CD8-positive, alpha-beta memory T cell (primary cell): ENCODE measurements at regions not wholly inside any gene's neighbourhood (a gene's known extent, or its start where the extent isn't known, plus 50 kb on each side); places are given as distances from the start of the nearest gene placed in this dataset.
A peak's percentile ranks its signal among the peaks of the same experiment; 100 is the strongest.
"Not testable (repeated sequence)": the region's sequence is repeated elsewhere in the genome, so short reads cannot be mapped to it uniquely, and the experiment has no call there.

Experiments
- CTCF ChIA-PET: fragments of 350-600 bp; sonication (Branson Sonifier 250); formaldehyde crosslinking; loops from one replicate; lab custom pipeline; 2021; ENCODE audit warnings: antibody characterized with exemption; lab: Charles Lee
- POLR2A ChIA-PET: fragments of 350-600 bp; sonication (Branson Sonifier 250); formaldehyde crosslinking; loops from one replicate; lab custom pipeline; 2021; ENCODE audit warnings: antibody characterized with exemption; lab: Charles Lee
- DNase-seq, 5 donors: peaks; one replicate each; pipeline versions ENCODE4 v3.0.0 to v3.0.0-alpha.2; 2020 to 2022; ENCODE audit warnings: mixed read lengths in 1 of 5
- H3K27ac ChIP-seq: one replicate; pipeline ENCODE4 v1.7.0; 2013; ENCODE audit warnings: low read depth, mild to moderate bottlenecking, low read length, moderate library complexity
- H3K27me3 ChIP-seq: 2 replicates; pipeline ENCODE4 v1.7.0; 2013; ENCODE audit warnings: low read length, mild to moderate bottlenecking; ENCODE audit not compliant: insufficient read depth, poor library complexity, severe bottlenecking
- H3K36me3 ChIP-seq: 2 replicates; pipeline ENCODE4 v1.7.0; 2013; ENCODE audit warnings: mild to moderate bottlenecking, low read length, moderate library complexity; ENCODE audit not compliant: insufficient read depth
- H3K4me1 ChIP-seq: 2 replicates; pipeline ENCODE4 v1.7.0; 2013; ENCODE audit warnings: mild to moderate bottlenecking, low read length, moderate library complexity; ENCODE audit not compliant: insufficient read depth
- H3K4me3 ChIP-seq: 2 replicates; pipeline ENCODE4 v1.7.0; 2013; ENCODE audit warnings: mild to moderate bottlenecking, low read length
- H3K9me3 ChIP-seq: 2 replicates; pipeline ENCODE4 v1.7.0; 2013; ENCODE audit warnings: mild to moderate bottlenecking, low read length
- H3K27ac Mint-ChIP-seq, 8 donors: one replicate each; pipeline ENCODE4 v1.8.0; 2020 to 2021; ENCODE audit warnings: mixed read lengths in 8 of 8, mild to moderate bottlenecking in 6 of 8, inconsistent platforms in 3 of 8, moderate library complexity in 3 of 8
- H3K27me3 Mint-ChIP-seq, 2 donors: one replicate each; pipeline ENCODE4 v1.8.0; 2020 to 2021; ENCODE audit warnings: mixed read lengths in 2 of 2, mild to moderate bottlenecking in 1 of 2, moderate library complexity in 1 of 2
- H3K36me3 Mint-ChIP-seq, 3 donors: one replicate each; pipeline ENCODE4 v1.8.0; 2020 to 2021; ENCODE audit warnings: mixed read lengths in 3 of 3, inconsistent platforms in 1 of 3, mild to moderate bottlenecking in 1 of 3
- H3K4me1 Mint-ChIP-seq, 3 donors: one replicate each; pipeline ENCODE4 v1.8.0; 2020 to 2021; ENCODE audit warnings: mixed read lengths in 3 of 3, inconsistent platforms in 1 of 3, mild to moderate bottlenecking in 1 of 3
- H3K4me3 Mint-ChIP-seq, 7 donors: one replicate each; pipeline ENCODE4 v1.8.0; 2020 to 2021; ENCODE audit warnings: mixed read lengths in 7 of 7, mild to moderate bottlenecking in 6 of 7, moderate library complexity in 4 of 7, inconsistent platforms in 2 of 7
- H3K9me3 Mint-ChIP-seq, 5 donors: one replicate each; pipeline ENCODE4 v1.8.0; 2020 to 2022; ENCODE audit warnings: mixed read lengths in 5 of 5, mild to moderate bottlenecking in 3 of 5, moderate library complexity in 2 of 5, inconsistent platforms in 1 of 5

DNA sequence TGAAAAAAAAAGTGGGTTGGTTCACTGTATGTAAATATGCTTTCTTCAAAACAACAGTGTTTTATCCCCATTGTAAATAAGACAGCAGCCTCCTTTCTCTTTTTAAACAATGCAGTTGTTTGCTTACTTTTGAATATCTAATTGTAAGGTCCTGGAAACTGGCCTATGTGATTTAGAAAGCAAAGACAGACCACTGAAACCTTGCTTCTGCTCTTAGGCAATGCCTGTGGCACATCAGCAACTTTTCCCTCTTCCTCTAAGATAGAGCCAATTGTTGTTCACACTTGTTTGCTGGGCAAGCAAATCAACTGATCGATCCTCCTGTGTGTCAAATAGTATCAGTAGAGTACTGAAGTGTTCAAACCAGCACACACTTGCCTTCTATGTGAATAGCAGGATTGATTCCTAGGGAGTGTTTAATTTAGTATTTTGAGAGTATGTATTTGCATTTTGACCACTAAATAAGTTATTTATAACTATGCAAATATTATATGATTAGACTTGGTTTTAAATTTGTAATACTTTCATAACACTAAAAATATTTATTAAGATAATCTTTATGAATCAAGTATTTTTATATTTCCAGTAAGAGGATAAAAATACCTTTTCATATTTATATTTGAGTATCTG is 55.4 kb upstream of the GRPR start:
- Histone ChIP-seq H3K36me3 (no peaks in the 10 kb centered on the region), H3K9me3 (no peaks in the 10 kb centered on the region), H3K27ac (no peak overlapping the region), H3K27me3 (no peaks in the 10 kb centered on the region), H3K4me3 (no peak overlapping the region), H3K4me1 (no peaks in the 10 kb centered on the region)
- ChIA-PET POLR2A (no interaction called here), CTCF (no interaction called here)
- H3K27ac Mint-ChIP-seq, result no peak overlapping the region
- H3K27me3 Mint-ChIP-seq, result peaks cover 2 to 5% of the 10 kb centered on the region in 2 donors
- no peak overlapping the region for H3K4me3 Mint-ChIP-seq
- H3K9me3 Mint-ChIP-seq, result peaks cover 0 to 2% (median 0%) of the 10 kb centered on the region in 5 donors
- H3K4me1 Mint-ChIP-seq, result no peaks in the 10 kb centered on the region
- no peaks in the 10 kb centered on the region for H3K36me3 Mint-ChIP-seq
- no peak for DNase-seq

GRCh38 chrX:16063921-16064320 is 59.4 kb upstream of the GRPR start:
- no peak overlapping the region for H3K4me3 Mint-ChIP-seq
- no peak overlapping the region for H3K27ac Mint-ChIP-seq
- H3K9me3 Mint-ChIP-seq, result no peaks in the 10 kb centered on the region
- POLR2A ChIA-PET, result no interaction called here
- Histone ChIP-seq H3K27ac (no peak overlapping the region), H3K4me1 (no peaks in the 10 kb centered on the region), H3K36me3 (no peaks in the 10 kb centered on the region), H3K4me3 (no peak overlapping the region), H3K9me3 (no peaks in the 10 kb centered on the region), H3K27me3 (no peaks in the 10 kb centered on the region)
- H3K36me3 Mint-ChIP-seq, result no peaks in the 10 kb centered on the region
- no peaks in the 10 kb centered on the region for H3K4me1 Mint-ChIP-seq
- CTCF ChIA-PET, result no interaction called here
- H3K27me3 Mint-ChIP-seq, result peaks cover 4 to 10% of the 10 kb centered on the region in 2 donors
- DNase-seq, result no peak

- POLR2A ChIA-PET, result no interaction called here
- H3K27me3 Mint-ChIP-seq, result peaks cover 9 to 12% of the 10 kb centered on the region in 2 donors
- no peaks in the 10 kb centered on the region for H3K9me3 Mint-ChIP-seq
- no peaks in the 10 kb centered on the region for H3K36me3 Mint-ChIP-seq
- CTCF ChIA-PET, result no interaction called here
- Histone ChIP-seq H3K27ac (no peak overlapping the region), H3K9me3 (no peaks in the 10 kb centered on the region), H3K36me3 (no peaks in the 10 kb centered on the region), H3K27me3 (no peaks in the 10 kb centered on the region), H3K4me3 (no peak overlapping the region), H3K4me1 (no peaks in the 10 kb centered on the region)
- no peak overlapping the region for H3K27ac Mint-ChIP-seq
- no peak for DNase-seq
- no peaks in the 10 kb centered on the region for H3K4me1 Mint-ChIP-seq
- no peak overlapping the region for H3K4me3 Mint-ChIP-seq
Observed at GRCh38 chrX:16063141-16063540, 60.2 kb upstream of the GRPR start.

- H3K9me3 ChIP-seq, result no peaks in the 10 kb centered on the region
- Mint-ChIP-seq H3K36me3 (no peaks in the 10 kb centered on the region), H3K4me1 (no peaks in the 10 kb centered on the region), H3K9me3 (no peaks in the 10 kb centered on the region), H3K4me3 (no peak overlapping the region), H3K27ac (no peak overlapping the region), H3K27me3 (peaks cover 9 to 12% of the 10 kb centered on the region in 2 donors)
- H3K4me3 ChIP-seq, result no peak overlapping the region
- CTCF ChIA-PET, result no interaction called here
- no peaks in the 10 kb centered on the region for H3K4me1 ChIP-seq
- no peaks in the 10 kb centered on the region for H3K27me3 ChIP-seq
- no peak overlapping the region for H3K27ac ChIP-seq
- POLR2A ChIA-PET, result no interaction called here
- DNase-seq, result no peak
- no peaks in the 10 kb centered on the region for H3K36me3 ChIP-seq
Observed at GRCh38 chrX:16061296-16061695, 62.1 kb upstream of the GRPR start.

GRCh38 chrX:16060252-16060651 is 63.1 kb upstream of the GRPR start:
- Mint-ChIP-seq H3K27ac (no peak overlapping the region), H3K4me3 (no peak overlapping the region), H3K4me1 (no peaks in the 10 kb centered on the region), H3K9me3 (no peaks in the 10 kb centered on the region), H3K27me3 (peaks cover 9 to 10% of the 10 kb centered on the region in 2 donors), H3K36me3 (no peaks in the 10 kb centered on the region)
- H3K36me3 ChIP-seq, result no peaks in the 10 kb centered on the region
- H3K4me3 ChIP-seq, result no peak overlapping the region
- no peak for DNase-seq
- no peaks in the 10 kb centered on the region for H3K9me3 ChIP-seq
- no peaks in the 10 kb centered on the region for H3K4me1 ChIP-seq
- ChIA-PET CTCF (no interaction called here), POLR2A (no interaction called here)
- H3K27ac ChIP-seq, result no peak overlapping the region
- H3K27me3 ChIP-seq, result no peaks in the 10 kb centered on the region

DNA sequence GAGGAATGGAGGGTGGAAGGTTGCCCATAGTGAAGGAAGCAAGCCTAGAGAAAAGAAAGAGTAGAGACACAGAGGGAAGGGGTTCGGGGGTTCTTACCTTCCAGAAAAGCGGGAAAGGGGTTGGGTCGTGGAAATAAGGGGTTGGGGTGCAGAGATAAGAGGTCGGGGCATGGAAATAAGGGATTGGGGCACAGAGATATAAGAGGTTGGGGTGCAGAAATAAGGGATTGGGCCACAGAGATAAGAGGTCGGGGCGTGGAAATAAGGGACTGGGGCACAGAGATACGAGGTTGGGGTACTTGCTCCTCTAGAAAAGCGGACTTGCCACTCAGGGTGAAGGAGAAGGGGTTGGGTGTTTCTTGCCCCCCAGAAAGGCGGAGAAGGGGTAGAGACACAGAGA is 74.2 kb upstream of the GRPR start:
- CTCF ChIA-PET, POLR2A ChIA-PET, H3K9me3 Mint-ChIP-seq, H3K27me3 ChIP-seq, H3K9me3 ChIP-seq, H3K36me3 ChIP-seq, H3K4me3 ChIP-seq, H3K4me1 Mint-ChIP-seq, H3K4me3 Mint-ChIP-seq, H3K27ac ChIP-seq, H3K27me3 Mint-ChIP-seq, H3K36me3 Mint-ChIP-seq, H3K4me1 ChIP-seq, DNase-seq: not testable (repeated sequence)
- H3K27ac Mint-ChIP-seq, result peak overlapping the region in 1 of 8 donors; percentile 11

- DNase-seq, result no peak
- no peaks in the 10 kb centered on the region for H3K9me3 ChIP-seq
- H3K27ac Mint-ChIP-seq, result no peak overlapping the region
- no peak overlapping the region for H3K4me3 Mint-ChIP-seq
- ChIA-PET CTCF (no interaction called here), POLR2A (no interaction called here)
- peaks cover 0 to 3% of the 10 kb centered on the region in 2 donors for H3K27me3 Mint-ChIP-seq
- H3K27me3 ChIP-seq, result no peaks in the 10 kb centered on the region
- no peaks in the 10 kb centered on the region for H3K4me1 ChIP-seq
- H3K4me1 Mint-ChIP-seq, result no peaks in the 10 kb centered on the region
- H3K27ac ChIP-seq, result no peak overlapping the region
- H3K4me3 ChIP-seq, result no peak overlapping the region
- H3K9me3 Mint-ChIP-seq, result no peaks in the 10 kb centered on the region
- H3K36me3 Mint-ChIP-seq, result no peaks in the 10 kb centered on the region
- H3K36me3 ChIP-seq, result no peaks in the 10 kb centered on the region
Observed at GRCh38 chrX:16042980-16043379, 80.4 kb upstream of the GRPR start.

- no peaks in the 10 kb centered on the region for H3K36me3 ChIP-seq
- no peaks in the 10 kb centered on the region for H3K27me3 ChIP-seq
- no peaks in the 10 kb centered on the region for H3K9me3 ChIP-seq
- H3K4me3 ChIP-seq, result no peak overlapping the region
- Mint-ChIP-seq H3K27me3 (peaks cover 0 to 6% of the 10 kb centered on the region in 2 donors), H3K4me3 (no peak overlapping the region), H3K4me1 (no peaks in the 10 kb centered on the region), H3K9me3 (peaks cover 0 to 4% (median 0%) of the 10 kb centered on the region in 5 donors), H3K36me3 (no peaks in the 10 kb centered on the region), H3K27ac (no peak overlapping the region)
- DNase-seq, result no peak
- H3K4me1 ChIP-seq, result no peaks in the 10 kb centered on the region
- ChIA-PET POLR2A (no interaction called here), CTCF (no interaction called here)
- no peak overlapping the region for H3K27ac ChIP-seq
Observed at GRCh38 chrX:16039834-16040233, 83.5 kb upstream of the GRPR start.

GRCh38 chrX:16039363-16039762 is 84.0 kb upstream of the GRPR start:
- Histone ChIP-seq H3K27me3 (no peaks in the 10 kb centered on the region), H3K36me3 (no peaks in the 10 kb centered on the region), H3K27ac (no peak overlapping the region), H3K4me3 (no peak overlapping the region), H3K4me1 (no peaks in the 10 kb centered on the region), H3K9me3 (no peaks in the 10 kb centered on the region)
- POLR2A ChIA-PET, result no interaction called here
- no peaks in the 10 kb centered on the region for H3K36me3 Mint-ChIP-seq
- peaks cover 0 to 6% of the 10 kb centered on the region in 2 donors for H3K27me3 Mint-ChIP-seq
- peaks cover 0 to 4% (median 0%) of the 10 kb centered on the region in 5 donors for H3K9me3 Mint-ChIP-seq
- H3K27ac Mint-ChIP-seq, result no peak overlapping the region
- CTCF ChIA-PET, result no interaction called here
- no peak for DNase-seq
- H3K4me3 Mint-ChIP-seq, result no peak overlapping the region
- H3K4me1 Mint-ChIP-seq, result no peaks in the 10 kb centered on the region
